AG08396 (cell line): ENCODE measurements at regions not wholly inside any gene's neighbourhood (a gene's known extent, or its start where the extent isn't known, plus 50 kb on each side); places are given as distances from the start of the nearest gene placed in this dataset.

Experiments used
- DNase-seq: peaks from one replicate; pipeline ENCODE4 v3.0.0; 2012; ENCODE audit warnings: low spot score, mixed read lengths

DNA sequence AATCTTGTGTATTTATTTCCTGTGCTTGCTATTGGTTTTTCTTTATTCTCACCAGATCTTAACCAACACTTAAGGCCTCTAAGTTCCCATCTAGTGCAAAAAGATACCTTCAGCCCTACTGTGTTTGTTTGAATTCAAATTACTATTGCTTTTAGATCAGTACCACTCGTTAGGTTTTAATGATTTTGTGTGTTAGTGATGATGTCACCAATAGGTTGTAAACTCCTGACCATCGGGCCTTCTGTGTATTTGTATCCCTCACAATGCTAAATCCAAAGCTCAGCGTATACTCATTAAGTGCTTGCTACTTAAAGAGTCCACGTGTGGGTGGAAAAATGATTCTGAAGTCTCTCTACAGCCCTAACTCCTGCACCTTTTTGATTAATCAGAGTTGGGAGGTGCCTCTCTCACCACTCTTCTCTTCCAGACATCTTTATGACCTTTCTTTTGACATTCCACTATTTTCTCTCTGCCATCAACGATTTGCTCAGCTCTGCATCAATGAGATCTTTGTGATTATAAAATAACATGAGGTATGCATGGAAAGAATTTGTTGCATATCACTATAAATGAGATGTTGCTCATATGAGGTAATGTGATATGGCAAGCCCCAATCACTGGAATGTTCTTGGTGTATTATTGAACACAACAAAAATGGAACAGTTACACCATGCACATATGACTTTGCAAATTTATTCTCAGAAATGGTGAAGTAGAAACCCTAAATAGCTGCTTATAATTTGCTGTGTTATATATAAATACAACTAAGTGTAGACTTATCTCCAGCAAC lies 55.1 kb upstream of the LAMA2 start:
- DNase-seq, result no peak

DNA sequence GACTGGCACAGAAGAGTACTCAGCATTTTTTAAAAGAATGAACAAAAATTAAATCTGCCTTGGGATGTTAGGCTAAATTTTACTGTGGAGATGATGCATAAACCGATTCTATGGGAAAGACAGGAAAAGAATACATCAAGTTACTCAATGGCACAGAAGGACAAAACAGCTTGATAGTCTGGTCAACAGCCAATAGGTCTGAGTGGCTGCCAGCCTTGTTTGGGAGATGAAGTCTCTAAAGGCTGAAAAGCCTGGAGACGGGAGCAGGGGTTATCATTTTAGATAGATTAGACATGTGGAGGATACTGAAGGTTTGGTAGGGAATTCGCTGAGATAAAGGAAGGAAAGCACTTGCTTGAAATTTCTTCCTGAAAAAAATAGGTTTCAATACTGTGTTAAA lies 56.3 kb upstream of the LAMA2 start:
- no peak for DNase-seq

DNA sequence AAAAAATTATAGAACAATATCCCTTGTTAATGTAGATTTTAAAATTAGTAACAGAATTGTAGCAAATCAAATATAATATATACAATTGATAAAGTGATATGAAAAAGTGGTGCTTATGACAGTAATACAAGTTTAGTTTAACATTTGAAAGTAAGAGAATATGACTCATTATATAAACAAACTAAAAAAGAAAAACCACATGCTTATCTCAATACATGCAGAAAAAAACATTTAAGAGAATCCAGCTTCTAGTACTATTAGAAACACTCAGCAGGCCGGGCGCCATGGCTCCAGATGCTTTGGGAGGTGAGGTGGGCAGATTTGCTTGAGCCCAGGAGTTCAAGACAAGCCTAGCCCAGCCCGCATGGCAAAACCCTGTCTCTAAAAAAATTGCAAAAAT lies 60.7 kb upstream of the LAMA2 start:
- no peak for DNase-seq

DNA sequence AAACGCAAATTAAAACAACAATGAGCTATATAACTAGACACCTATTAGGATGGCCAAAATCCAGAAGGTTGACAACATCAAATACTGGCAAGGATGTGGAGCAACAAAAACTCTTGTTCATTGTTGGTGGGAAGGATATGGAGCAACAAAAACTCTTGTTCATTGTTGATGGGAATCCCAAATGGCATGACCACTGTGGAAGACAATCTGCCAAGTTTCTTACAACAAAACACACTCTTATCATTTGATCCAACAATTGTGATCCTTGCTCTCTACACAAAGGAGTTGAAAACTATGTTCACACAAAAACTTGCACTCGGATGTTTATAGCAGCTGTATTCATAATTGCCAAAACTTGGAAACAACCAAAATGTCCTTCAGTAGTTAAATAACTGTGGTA lies 61.8 kb upstream of the LAMA2 start:
- DNase-seq, result no peak

DNA sequence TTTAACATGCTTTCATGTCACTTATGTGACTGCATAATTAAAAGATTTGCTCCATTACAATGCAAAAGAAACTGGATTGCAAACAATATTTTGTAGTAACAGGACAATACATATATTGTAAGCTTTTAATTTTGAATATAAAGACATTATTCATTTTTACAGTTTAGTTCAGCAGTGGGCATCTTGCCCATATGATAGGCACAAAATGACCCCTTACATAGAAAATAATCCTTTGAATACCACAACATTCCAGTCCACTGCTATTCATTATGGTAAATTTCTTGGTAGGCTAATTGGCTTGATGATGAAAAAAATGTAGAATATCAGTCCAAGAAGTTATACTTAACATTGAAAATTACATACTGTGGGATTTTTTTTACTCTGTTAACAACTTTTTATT lies 74.1 kb upstream of the LAMA2 start:
- no peak for DNase-seq

DNA sequence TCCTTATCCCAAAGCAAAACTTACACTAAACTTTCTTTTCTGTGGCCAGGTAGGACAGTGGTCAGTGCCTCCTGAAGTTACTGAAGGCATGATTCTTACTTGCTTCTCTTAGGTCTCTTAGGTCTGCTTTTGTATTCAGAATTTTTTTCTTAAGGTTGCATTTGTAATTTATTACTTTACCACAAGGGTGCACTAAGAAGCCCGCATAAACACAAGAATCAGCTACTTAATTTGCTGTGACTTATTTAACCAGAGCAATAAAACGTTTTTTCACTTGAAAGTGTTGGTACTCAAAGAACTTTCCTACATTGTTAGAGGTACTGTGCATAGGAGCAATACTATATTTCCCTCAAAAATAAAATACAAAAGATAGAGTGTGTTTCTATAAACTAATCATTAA lies 75.4 kb upstream of the LAMA2 start:
- peak; percentile 5 for DNase-seq

DNA sequence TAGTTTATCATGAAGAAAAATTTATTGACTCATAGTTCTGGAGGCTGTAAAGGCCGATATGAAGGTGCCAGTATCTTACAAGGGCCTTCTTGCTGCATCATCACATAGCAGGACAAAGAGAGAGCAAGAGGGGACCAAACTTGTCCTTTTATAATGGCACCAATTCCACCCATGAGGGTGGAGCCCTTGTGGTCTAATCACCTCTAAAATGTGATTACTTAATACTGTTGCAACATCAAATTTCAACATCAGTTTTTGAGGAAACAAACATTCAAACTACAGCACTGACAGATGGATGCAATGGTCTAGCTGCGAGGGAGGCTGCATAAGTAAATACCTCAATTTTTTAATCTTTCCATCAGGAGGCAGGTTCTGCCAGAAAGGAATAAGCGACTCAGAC lies 76.7 kb upstream of the LAMA2 start:
- no peak for DNase-seq

DNA sequence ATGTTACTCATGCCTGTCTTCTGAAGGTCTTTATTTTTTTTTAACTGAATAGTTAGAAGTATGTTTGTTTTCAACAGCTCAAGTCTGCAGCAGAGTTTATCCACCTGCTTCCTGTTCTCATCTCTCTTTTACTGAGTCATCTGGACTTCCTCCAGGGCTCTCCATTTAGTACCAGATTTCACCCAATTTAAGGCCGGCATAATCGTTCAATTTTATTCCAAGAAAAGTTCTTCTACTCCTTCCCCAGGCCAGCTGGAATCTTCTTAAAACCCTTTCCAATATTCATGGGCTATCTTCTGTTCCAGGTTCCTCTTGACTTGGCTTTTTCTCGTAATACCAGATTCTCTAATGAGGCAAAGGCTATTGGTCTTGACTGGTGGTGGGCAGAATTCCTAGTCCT lies 79.0 kb upstream of the LAMA2 start:
- no peak for DNase-seq

DNA sequence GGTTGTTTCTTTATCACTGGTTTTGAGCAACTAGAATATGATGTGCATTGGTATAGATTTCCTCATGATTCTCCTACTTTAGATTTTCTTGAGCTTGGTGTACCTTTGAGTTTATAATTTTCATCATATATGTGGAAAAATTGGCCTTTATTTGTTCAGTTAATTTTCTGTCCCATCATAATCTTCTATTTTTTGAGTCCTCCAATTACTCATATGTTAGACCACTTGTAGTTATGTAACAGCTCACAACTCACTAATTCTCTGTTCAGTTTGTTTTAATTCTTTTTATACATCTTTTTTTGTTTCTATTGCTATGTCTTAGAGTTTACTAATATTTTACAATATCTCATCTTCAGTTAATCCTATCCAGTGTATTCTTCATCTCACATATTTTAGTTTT lies 81.3 kb upstream of the LAMA2 start:
- DNase-seq, result no peak

DNA sequence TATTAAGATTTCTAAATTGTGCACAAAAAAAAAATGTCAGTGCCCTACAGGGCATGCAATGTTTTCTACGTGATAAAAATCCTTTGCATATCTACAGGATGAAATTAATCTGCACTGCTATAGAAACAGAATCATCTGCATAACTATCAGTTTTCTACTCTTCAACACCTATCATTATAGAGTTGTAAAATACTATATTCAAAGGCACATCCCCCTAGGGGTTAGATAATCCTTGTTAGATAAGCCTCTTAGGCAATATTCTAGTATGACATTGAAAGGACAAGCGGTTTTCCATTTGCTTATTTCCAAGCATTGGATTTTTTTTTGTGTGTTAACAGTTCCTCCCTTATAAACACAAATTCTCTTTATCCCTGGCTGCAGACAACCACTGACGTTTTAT lies 98.7 kb upstream of the LAMA2 start:
- no peak for DNase-seq

DNA sequence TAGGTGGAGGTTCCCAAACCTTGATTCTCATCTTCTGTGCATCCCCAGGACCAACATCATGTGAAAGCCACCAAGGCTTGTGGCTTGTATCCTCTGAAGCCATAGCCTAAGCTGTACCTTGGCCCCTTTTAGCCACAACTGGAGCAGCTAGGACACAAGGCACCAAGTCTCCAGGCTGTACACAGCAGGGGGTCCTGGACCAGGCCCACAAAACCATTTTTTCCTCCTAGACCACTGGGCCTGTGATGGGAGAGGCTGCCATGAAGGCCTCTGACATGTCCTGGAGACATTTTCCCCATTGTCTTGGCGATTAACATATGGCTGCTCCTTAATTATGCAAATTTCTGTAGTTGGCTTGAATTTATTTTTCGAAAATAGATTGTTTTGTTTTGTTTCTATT lies 114.8 kb upstream of the LAMA2 start:
- no peak for DNase-seq

DNA sequence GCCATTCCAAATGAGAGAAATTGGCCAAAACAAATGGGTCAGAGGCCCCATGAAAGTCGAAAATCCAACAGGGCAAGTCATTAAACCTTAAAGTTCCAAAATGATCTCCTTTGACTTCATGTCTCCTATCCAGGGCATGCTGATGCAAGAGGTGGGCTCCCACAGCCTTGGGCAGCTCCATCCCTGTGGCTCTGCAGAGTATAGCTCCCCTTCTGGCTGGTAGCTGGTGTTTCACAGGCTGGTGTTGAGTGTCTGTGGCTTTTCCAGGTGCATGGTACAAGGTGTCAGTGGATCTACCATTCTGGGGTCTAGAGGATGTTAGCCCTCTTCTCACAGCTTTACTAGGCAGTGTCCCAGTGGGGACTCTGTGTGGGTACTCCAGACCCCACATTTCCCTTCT lies 115.2 kb upstream of the LAMA2 start:
- no peak for DNase-seq

DNA sequence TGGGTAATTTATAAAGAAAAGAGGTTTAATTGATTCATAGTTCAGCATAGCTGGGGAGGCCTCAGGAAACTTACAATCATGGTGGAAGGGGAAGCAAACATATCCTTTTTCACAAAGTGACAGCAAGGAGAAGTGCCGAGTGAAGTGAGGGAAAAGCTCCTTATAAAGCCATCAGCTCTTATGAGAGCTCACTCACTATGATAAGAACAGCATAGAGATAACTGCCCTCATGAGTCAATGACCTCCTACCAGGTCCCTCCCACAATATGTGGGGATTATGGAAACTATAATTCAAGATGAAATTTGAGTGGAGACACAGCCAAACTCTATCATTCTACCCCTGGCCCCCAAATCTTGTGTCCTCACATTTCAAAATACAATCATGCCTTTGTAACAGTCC lies 115.8 kb upstream of the LAMA2 start:
- no peak for DNase-seq

DNA sequence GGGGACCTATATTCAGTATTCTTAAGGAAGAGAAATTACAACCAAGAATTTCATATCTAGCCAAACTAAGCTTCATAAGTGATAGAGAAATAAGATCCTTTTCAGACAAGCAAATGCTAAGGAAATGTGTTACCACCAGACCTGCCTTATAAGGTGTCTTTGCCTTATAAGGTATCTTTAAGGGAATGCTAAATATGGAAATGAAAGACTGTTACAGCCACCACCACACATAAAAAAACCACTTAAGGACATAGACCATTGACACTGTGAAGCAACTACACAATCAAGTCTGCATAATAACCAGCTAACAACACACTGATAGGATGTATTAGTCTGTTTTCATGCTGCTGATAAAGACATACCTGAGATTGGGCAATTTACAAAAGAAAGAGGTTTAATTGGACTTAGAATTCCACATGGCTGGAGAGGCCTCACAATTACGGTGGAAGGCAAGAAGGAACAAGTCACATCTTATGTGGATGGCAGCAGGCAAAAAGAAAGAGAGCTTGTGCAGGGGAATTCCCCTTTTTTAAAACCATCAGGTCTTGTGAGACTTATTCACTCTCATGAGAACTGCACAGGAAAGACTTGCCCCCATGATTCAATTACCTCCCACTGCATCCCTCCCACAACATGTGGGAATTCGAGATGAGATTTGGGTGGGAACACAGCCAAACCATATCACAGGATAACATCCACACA lies 119.2 kb upstream of the LAMA2 start:
- no peak for DNase-seq

DNA sequence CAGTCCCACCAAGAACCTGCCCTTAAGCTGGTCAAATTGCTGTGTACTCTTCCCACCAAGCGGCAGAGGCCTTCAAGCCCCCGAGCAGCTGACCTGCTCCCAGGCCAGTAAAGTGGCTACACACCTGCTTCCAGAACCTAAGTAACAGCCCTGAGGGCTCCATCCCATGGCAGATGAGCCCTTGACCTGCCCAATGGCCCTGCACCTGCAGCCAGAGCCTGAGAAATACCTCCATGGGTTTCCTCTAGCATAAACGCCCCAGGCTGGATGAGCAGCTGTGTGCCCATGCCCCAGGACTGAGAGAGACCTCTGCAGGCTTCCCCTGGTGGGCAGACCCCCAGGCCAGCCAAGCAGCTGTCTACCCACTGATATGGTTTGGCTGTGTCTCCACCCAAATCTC lies 123.0 kb upstream of the LAMA2 start:
- DNase-seq, result no peak

DNA sequence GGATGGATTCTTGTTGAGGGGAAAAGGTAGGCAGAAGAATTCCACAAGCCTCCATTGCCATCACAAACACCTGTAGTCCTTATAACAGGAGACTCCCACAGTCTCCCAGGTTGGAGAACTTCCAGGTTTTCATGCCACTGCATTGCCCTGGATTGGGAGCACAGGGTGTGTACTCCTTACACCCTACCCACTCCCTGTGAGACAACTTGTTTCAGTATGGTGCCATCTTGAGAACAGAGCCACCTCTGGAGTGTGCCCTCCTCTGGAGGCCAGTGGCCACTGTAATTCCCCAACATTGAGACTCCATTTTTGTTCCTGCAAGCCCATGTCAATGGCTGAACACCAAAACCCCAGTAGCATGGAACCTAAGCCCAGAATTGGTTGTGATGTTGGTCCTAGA lies 123.5 kb upstream of the LAMA2 start:
- DNase-seq, result no peak

DNA sequence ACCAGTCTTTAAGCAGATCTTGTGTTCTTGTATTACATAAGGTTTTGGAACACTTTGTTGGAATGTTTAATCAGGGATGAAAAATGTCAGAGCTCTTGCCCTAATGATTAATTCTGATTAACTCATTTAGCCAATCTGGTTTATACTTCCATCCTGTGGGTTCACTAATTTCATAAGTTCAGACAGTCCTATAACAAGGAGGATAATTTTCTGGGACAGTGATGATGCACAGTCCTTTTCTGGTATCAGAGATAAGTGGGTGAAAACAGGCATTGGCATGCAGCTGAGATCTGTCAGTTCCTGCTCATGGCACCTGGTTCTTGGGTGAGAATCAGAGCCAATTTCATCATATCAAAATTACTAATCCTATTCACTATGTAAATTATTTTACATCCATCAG lies 125.0 kb upstream of the LAMA2 start:
- no peak for DNase-seq

DNA sequence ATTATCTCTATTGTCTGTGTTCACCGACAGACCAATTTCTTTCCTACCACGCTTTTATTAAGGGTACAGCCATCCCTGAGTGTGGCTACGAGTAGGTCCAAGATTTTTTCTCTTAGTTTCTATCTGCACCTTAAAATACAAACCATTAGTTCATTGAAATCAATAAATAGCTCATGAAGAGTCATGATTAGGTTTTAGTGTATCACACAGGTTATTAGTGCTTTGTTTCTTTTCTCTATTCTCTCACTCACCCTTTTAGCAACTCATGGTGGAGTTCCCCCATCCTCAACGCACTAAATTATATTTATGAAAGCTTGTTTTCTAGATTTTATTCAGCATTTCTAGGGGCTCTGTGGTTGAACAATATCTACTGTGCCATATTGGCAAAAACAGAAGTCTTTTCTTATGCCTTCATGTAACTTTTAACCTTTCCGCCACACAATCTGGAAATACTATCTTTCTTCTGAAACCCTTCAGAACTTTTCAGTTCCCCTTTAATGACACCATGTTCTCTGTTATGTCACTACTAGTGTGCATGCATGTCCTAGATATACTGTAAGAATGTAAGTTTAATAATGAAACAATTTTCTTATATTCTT lies 128.2 kb upstream of the LAMA2 start:
- DNase-seq, result no peak

DNA sequence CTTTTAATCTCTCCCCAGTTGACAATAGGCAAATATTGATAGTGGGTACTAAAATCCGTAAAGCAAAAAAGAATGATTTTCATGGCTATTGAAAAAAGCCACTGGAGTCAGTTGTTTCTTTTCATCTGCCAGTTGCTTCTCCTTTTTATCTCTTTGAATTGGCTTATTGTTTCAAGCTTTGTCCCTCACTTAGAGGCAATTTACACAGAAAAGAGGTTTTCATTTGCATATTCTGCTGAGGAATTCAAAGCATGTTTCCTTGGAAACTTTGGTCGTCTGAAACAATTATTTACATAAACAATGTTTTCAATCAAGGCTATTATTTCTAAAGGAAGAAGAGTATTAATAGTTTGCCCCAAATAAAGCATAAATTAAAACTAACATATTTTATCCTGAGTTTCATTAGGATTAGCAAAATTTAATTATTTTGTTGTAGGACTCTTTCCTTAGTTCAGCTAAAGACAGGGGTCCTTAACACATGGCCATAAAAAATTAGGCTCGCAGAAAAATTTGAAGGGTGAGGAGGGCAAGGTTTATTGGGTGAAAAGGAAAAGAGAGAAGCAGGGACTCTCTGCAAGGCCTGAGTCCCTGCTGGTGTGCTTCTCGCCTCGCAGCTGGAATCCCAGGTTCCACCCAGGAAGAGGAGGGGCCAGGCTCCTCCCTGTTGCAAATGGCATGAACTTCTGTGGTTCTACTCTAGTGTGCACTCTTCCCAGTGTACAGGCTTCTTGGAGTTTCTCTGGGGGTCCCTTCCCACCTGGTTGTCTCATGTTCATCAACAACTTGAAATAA lies 138.8 kb upstream of the LAMA2 start:
- no peak for DNase-seq

DNA sequence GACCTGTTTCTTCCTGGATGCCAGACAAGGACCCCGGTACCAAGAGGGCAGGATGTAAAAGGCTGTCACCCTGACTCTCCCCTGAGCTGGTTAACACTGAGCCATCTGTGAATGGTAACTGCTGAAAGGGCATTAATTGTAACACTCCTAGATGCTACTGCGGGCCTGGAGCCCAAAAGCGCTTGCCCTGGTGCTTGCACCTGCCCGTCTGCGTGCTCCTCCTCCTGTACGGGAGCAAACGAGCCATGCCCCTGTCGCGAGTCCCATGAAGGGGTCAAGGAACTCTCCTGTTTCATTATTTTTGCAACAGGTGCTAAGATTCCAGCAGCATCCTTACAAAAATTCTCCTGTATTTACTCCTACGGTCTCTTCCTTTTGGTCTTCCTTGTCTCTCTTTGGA lies 140.0 kb upstream of the LAMA2 start:
- no peak for DNase-seq

DNA sequence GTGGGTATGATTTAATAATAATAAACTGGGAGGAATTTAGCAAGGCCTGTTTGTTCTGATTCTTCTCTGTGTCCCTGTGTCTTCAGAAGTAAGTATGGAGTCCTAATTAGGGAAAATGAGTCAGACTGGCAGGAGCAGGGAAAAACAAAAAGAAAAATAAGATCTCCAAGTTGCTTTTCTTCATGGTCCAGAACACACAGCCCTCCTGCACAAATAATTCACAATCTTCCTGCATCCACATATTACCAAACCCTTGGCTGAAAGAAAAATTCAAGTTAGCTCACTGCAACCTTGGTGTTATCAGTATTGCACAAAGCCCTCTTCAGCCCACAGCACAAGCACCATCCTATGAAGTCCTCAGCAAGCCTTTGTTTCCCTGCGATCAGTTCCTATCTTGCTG lies 142.0 kb upstream of the LAMA2 start:
- DNase-seq, result no peak

DNA sequence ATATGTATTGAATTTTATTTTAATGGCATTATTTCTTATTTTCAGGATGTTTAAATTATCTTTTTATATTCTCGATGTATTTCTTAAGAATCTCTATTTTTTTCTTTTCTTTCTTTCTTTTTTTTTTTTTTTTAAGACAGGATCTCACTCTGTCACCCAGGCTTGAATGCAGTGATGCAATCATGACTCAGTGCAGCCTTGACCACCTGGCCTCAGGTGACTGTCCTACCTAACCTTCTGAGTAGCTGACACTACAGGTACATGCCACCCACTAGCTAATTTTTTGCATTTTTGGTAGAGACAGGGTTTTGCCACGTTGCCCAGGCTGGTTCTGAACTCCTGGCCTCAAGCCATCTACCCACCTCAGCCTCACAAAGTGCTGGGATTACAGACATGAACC lies 143.8 kb upstream of the LAMA2 start:
- DNase-seq, result no peak

DNA sequence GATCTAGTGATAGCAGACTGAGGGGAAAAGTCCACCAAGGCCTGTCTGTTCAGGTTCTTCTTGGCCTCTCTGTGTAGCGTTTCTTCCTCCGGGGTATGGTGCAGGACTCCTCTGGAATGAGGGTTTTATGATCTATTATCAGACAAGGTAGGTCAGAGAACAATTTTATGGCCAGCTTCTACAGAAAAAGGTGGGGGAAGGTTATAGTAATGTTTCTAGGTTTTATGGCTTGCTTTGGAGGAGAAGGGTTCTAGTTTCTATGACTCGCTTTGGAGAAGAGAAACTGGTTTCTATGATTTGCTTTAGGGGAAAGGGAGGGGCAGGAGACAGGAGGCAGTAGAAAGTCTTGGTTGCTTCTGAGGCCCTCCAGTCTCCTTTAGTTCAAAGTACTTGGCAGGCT lies 144.8 kb upstream of the LAMA2 start:
- no peak for DNase-seq
